AG04450 (cell line): ENCODE measurements at regions not wholly inside any gene's neighbourhood (a gene's known extent, or its start where the extent isn't known, plus 50 kb on each side); places are given as distances from the start of the nearest gene placed in this dataset.

Source experiments
- CTCF ChIA-PET: fragments of 300-600, 350-600 bp; formaldehyde crosslinking; extraction: SDS; loops from one replicate; lab custom pipeline; 2022; ENCODE audit warnings: antibody characterized with exemption, inconsistent platforms; lab: Charles Lee
- POLR2A ChIA-PET: fragments of 350-600 bp; formaldehyde crosslinking; extraction: SDS; loops from one replicate; lab custom pipeline; 2021; ENCODE audit warnings: antibody characterized with exemption, inconsistent platforms; lab: Yijun Ruan, JAX
- DNase-seq: peaks from one replicate; pipeline ENCODE4 v3.0.0-alpha.2; 2011; ENCODE audit warnings: low read depth, low spot score
- H3K27ac ChIP-seq: one replicate; pipeline ENCODE4 v1.5.1; 2012; ENCODE audit warnings: low read depth, low read length, control low read depth
- H3K27me3 ChIP-seq: one replicate; pipeline ENCODE4 v1.6.0; 2012; ENCODE audit warnings: low read length; ENCODE audit not compliant: control insufficient read depth, insufficient read depth
- H3K4me3 ChIP-seq: 2 replicates; pipeline ENCODE4 v1.5.1; 2011; ENCODE audit warnings: mild to moderate bottlenecking, low read depth, low read length, control low read depth
- H3K9me3 ChIP-seq: 2 replicates; pipeline ENCODE4 v1.5.1; 2012; ENCODE audit warnings: low read length; ENCODE audit not compliant: control insufficient read depth, insufficient read depth
- CTCF ChIP-seq: IDR thresholded peaks from 2 replicates; pipeline ENCODE4 v1.5.1; 2011; ENCODE audit warnings: low read depth, low read length, control low read depth, inconsistent platforms

GRCh38 chr3:81983382-81983781 lies 221.9 kb upstream of the GBE1 start:
- Histone ChIP-seq H3K4me3 (no peak overlapping the region), H3K9me3 (peaks cover 5% of the 10 kb centered on the region; the same call in 1 of the 2 replicates), H3K27ac (no peak overlapping the region), H3K27me3 (no peaks in the 10 kb centered on the region)
- DNase-seq: no peak
- no peak for TF ChIP-seq CTCF
- CTCF ChIA-PET: no interaction called here
- POLR2A ChIA-PET: no interaction called here

GRCh38 chr3:81980596-81981494 lies 219.4 kb upstream of the GBE1 start:
- no peak for TF ChIP-seq CTCF
- no peak overlapping the region for H3K27ac ChIP-seq
- no peaks in the 10 kb centered on the region for H3K9me3 ChIP-seq
- CTCF ChIA-PET: no interaction called here
- DNase-seq: no peak
- H3K4me3 ChIP-seq: no peak overlapping the region
- no peaks in the 10 kb centered on the region for H3K27me3 ChIP-seq
- POLR2A ChIA-PET: no interaction called here

- Histone ChIP-seq H3K27ac (no peak overlapping the region), H3K4me3 (no peak overlapping the region), H3K9me3 (no peaks in the 10 kb centered on the region), H3K27me3 (no peaks in the 10 kb centered on the region)
- no peak for TF ChIP-seq CTCF
- ChIA-PET POLR2A (no interaction called here), CTCF (no interaction called here)
- no peak for DNase-seq
These were observed 213.3 kb upstream of the GBE1 start for GRCh38 chr3:81974751-81975150.

- H3K4me3 ChIP-seq: no peak overlapping the region
- DNase-seq: no peak
- ChIA-PET CTCF (no interaction called here), POLR2A (no interaction called here)
- H3K27me3 ChIP-seq: no peaks in the 10 kb centered on the region
- TF ChIP-seq CTCF: no peak
- H3K9me3 ChIP-seq: no peaks in the 10 kb centered on the region
- no peak overlapping the region for H3K27ac ChIP-seq
These were observed 207.2 kb upstream of the GBE1 start for GRCh38 chr3:81968658-81969057.

GRCh38 chr3:81967393-81967792 lies 205.9 kb upstream of the GBE1 start:
- no peaks in the 10 kb centered on the region for H3K9me3 ChIP-seq
- H3K27ac ChIP-seq: no peak overlapping the region
- no peaks in the 10 kb centered on the region for H3K27me3 ChIP-seq
- no peak for DNase-seq
- no peak overlapping the region for H3K4me3 ChIP-seq
- ChIA-PET POLR2A (no interaction called here), CTCF (no interaction called here)
- TF ChIP-seq CTCF: no peak
